A673 (cell line): ENCODE measurements at regions not wholly inside any gene's neighbourhood (a gene's known extent, or its start where the extent isn't known, plus 50 kb on each side); places are given as distances from the start of the nearest gene placed in this dataset.

Source experiments
- BruUV-seq: library from RNA; stranded (reverse); fragments of 400-500 nt; replicated peaks from 2 replicates; lab custom pipeline; 2021; lab: Mats Ljungman, UMichigan
- CTCF ChIA-PET: fragments of 300-600 bp; sonication (Branson Sonifier 250); formaldehyde crosslinking; loops from one replicate; lab custom pipeline; 2022; ENCODE audit warnings: antibody characterized with exemption; lab: Charles Lee
- POLR2A ChIA-PET: fragments of 300-600 bp; sonication (Branson Sonifier 250); formaldehyde crosslinking; loops from one replicate; lab custom pipeline; 2022; ENCODE audit warnings: antibody characterized with exemption; ENCODE audit not compliant: low non-redundant PET; lab: Charles Lee
- DNase-seq: peaks from one replicate; pipeline ENCODE4 v3.0.0-alpha.2; 2015; ENCODE audit warnings: low spot score
- H3K27ac ChIP-seq: fragments of 200-600 bp; sonication (generic); 2 replicates; pipeline ENCODE4 v1.5.1; 2016; ENCODE audit warnings: mixed run types, low read depth, mild to moderate bottlenecking, mixed read lengths, antibody characterized with exemption, low read length; ENCODE audit not compliant: poor library complexity, severe bottlenecking
- H3K27me3 ChIP-seq: fragments of 200-600 bp; sonication (generic); replicated peaks from 2 replicates; pipeline ENCODE4 v1.6.1; 2017; ENCODE audit warnings: mixed run types, low read depth, mild to moderate bottlenecking, mixed read lengths, antibody characterized with exemption, low read length; ENCODE audit not compliant: insufficient read depth, poor library complexity
- H3K36me3 ChIP-seq: fragments of 200-600 bp; sonication (generic); 2 replicates; pipeline ENCODE4 v1.6.1; 2016; ENCODE audit warnings: mixed run types, mild to moderate bottlenecking, mixed read lengths, antibody characterized with exemption, low read length; ENCODE audit not compliant: insufficient read depth, poor library complexity, severe bottlenecking
- H3K4me1 ChIP-seq: fragments of 200-600 bp; sonication (generic); 2 replicates; pipeline ENCODE4 v1.6.1; 2017; ENCODE audit warnings: mixed run types, mild to moderate bottlenecking, mixed read lengths, antibody characterized with exemption, low read length; ENCODE audit not compliant: insufficient read depth, poor library complexity, severe bottlenecking
- H3K4me3 ChIP-seq: fragments of 200-600 bp; sonication (generic); 2 replicates; pipeline ENCODE4 v1.5.1; 2016; ENCODE audit warnings: low read depth, mixed run types, mild to moderate bottlenecking, mixed read lengths, low read length; ENCODE audit not compliant: poor library complexity, severe bottlenecking
- H3K9me3 ChIP-seq: fragments of 200-600 bp; sonication (generic); 2 replicates; pipeline ENCODE4 v1.6.1; 2016; ENCODE audit warnings: mixed run types, low read depth, mild to moderate bottlenecking, mixed read lengths, antibody characterized with exemption, low read length; ENCODE audit not compliant: poor library complexity, severe bottlenecking
- EZH2 ChIP-seq: fragments of 200-600 bp; sonication (generic); IDR thresholded peaks from 2 replicates; pipeline ENCODE4 v1.6.1; 2017; ENCODE audit warnings: borderline replicate concordance, low read depth, mild to moderate bottlenecking, mixed read lengths, antibody characterized with exemption, low read length; ENCODE audit not compliant: poor library complexity, severe bottlenecking
- intact Hi-C: fragments of 100-400 bp; cut with micrococcal nuclease; formaldehyde crosslinking; loops from one replicate; pipeline ENCODE4 v1.10.0; 2022; ENCODE audit not compliant: unreplicated experiment
- TF ChIP-seq, protein P1 (sequence below): fragments of 300-800, 200-600 bp; sonication (generic); conservative IDR thresholded peaks from 2 replicates; pipeline ENCODE4 v1.5.1; 2017; ENCODE audit warnings: low read depth, mild to moderate bottlenecking, antibody characterized with exemption, low read length, moderate library complexity, mixed read lengths

DNA sequence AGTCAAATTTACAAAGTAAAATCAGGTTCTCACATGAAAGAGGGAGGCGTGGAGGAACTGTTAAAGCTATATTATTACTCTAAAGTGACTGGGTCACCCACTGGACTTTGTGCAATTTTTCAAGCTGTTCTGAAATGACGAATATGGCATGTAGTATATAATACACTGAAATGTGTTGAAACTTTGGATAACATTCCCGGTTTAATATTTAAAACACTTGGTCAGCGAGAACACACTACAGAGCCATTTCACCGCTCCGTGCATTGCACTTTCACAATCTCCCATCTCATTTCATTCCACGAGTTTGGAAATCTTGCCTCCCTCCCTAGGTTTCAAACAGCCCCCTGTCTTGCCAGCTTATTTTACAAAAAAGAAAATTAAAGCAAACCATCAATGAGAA, 337.9 kb downstream of the WDR11 start:
- Histone ChIP-seq H3K4me3 (no peak overlapping the region), H3K27me3 (peaks cover 27% of the 10 kb centered on the region), H3K4me1 (no peaks in the 10 kb centered on the region), H3K36me3 (no peaks in the 10 kb centered on the region), H3K27ac (no peak overlapping the region), H3K9me3 (no peaks in the 10 kb centered on the region)
- POLR2A ChIA-PET, result interaction anchor here (0.5 kb wide), 1 partner anchor 425 kb away, joined by 7 read pairs; no protein-coding TSS in a partner anchor
- no peak for TF ChIP-seq EZH2
- TF ChIP-seq, protein P1, sequence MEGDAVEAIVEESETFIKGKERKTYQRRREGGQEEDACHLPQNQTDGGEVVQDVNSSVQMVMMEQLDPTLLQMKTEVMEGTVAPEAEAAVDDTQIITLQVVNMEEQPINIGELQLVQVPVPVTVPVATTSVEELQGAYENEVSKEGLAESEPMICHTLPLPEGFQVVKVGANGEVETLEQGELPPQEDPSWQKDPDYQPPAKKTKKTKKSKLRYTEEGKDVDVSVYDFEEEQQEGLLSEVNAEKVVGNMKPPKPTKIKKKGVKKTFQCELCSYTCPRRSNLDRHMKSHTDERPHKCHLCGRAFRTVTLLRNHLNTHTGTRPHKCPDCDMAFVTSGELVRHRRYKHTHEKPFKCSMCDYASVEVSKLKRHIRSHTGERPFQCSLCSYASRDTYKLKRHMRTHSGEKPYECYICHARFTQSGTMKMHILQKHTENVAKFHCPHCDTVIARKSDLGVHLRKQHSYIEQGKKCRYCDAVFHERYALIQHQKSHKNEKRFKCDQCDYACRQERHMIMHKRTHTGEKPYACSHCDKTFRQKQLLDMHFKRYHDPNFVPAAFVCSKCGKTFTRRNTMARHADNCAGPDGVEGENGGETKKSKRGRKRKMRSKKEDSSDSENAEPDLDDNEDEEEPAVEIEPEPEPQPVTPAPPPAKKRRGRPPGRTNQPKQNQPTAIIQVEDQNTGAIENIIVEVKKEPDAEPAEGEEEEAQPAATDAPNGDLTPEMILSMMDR, result no peak
- no TSS peak for BruUV-seq
- CTCF ChIA-PET, result no interaction called here
- intact Hi-C loops, result no loop called here
- DNase-seq, result no peak

DNA sequence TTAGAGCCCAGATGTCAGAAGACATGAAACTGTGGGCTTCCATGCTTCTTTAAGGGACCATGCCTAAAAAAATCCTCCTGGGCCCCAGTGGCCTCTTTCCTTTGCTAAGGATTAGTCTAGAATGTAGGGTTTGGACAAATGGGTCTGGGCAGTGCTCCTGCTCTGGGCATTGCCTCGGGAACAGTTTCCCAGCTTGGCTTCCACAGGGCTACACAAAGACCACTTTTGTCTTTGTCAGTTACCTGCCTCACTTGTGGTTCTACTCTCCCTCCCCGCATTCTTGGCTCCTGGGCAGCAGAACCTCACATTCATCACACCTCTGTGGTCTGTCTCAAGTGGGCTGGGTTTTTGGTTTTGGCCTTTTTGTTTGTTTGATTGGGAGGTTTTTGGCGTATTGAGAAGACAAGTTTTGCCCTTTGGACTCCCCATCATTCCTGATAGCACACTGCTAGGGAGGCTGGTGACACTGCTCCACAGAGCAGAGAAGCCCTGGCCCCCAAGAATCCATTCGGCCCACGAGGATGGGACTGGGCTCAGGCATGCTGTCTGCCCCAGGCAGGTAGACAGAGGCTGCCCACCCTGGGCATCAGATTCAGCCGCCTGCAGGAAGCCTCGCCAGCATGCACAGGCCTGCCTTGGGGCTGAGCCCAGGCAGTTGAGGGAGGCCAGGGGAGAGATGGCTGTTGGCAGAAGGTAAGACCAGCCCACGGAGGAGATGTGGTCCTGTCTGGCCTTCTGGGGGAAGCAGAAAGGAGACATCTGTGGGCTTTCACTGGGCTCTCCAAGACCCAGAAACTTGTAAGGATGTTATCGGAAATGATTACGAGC, 343.7 kb downstream of the WDR11 start:
- no peaks in the 10 kb centered on the region for H3K4me1 ChIP-seq
- intact Hi-C loops, result no loop called here
- no peak for DNase-seq
- BruUV-seq, result no TSS peak
- ChIA-PET CTCF (interaction anchor here (0.7 kb wide), 1 partner anchor 728 kb away, joined by 3 read pairs; no protein-coding TSS in a partner anchor), POLR2A (no interaction called here)
- TF ChIP-seq EZH2, result no peak
- TF ChIP-seq, protein P1, result no peak
- peaks cover 10% of the 10 kb centered on the region for H3K27me3 ChIP-seq
- H3K9me3 ChIP-seq, result no peaks in the 10 kb centered on the region
- H3K27ac ChIP-seq, result no peak overlapping the region
- no peak overlapping the region for H3K4me3 ChIP-seq
- no peaks in the 10 kb centered on the region for H3K36me3 ChIP-seq

DNA sequence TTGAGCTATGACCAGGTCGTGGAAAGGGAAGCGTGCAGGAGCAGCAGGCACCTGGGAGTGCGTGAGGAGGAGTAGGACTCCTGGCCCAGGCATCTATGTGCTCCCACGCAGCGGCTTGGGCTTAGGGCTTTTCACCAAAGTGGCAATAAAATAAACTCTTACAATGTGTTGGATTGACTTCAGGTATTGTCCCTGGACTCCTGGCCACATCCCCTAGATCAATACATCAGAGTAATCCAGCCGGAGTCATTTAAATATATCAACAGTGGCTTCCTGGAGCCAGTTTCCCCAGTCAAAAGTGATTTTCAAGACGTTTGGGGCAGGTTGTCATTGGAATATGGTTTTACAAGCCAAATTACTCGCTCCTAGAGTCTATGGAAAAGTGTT, 344.4 kb downstream of the WDR11 start:
- Histone ChIP-seq H3K4me3 (no peak overlapping the region), H3K36me3 (no peaks in the 10 kb centered on the region), H3K9me3 (no peaks in the 10 kb centered on the region), H3K27ac (no peak overlapping the region), H3K4me1 (no peaks in the 10 kb centered on the region), H3K27me3 (peaks cover 16% of the 10 kb centered on the region)
- TF ChIP-seq EZH2, result no peak
- TF ChIP-seq, protein P1, result no peak
- intact Hi-C loops, result no loop called here
- ChIA-PET POLR2A (no interaction called here), CTCF (no interaction called here)
- DNase-seq, result no peak
- no TSS peak for BruUV-seq
